Astrocyte of the spinal cord (primary cell): ENCODE measurements at regions not wholly inside any gene's neighbourhood (a gene's known extent, or its start where the extent isn't known, plus 50 kb on each side); places are given as distances from the start of the nearest gene placed in this dataset.

ENCODE experiments used
- DNase-seq: peaks from one replicate; pipeline ENCODE4 v3.0.0; 2011; ENCODE audit warnings: low read depth, low spot score
- H3K4me3 ChIP-seq: 2 replicates; pipeline ENCODE4 v1.5.1; 2011; ENCODE audit warnings: low read depth, mild to moderate bottlenecking, low read length, moderate library complexity
- in situ Hi-C: cut with HindIII; loops from 2 replicates; pipeline ENCODE4 v1.10.0; 2017; ENCODE audit warnings: low sequenced_read_pairs
- TF ChIP-seq, protein P1 (sequence below): IDR thresholded peaks from 2 replicates; pipeline ENCODE4 v1.5.1; 2012; ENCODE audit warnings: low read depth, mild to moderate bottlenecking, low read length, inconsistent platforms

DNA sequence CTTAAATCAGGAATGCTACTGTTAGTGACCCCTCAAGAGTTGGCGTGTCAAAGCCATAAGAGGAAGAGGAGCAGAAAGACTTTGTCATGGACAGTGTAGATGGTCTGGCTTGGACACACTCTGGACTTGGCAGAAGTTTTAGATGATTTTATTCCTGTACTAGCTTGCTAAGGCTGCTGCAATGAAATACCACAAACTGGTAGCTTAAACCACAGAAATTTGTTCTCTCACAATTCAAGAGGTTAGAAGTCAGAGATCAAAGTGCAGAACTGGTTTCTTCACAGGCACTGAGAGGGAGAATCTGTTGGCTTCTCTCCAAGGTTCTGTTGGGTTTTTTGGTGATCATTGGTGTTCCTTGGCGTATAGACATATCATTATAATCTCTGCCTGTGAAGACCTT, 869.8 kb upstream of the B3GALT2 start:
- peak; percentile 13 for DNase-seq
- H3K4me3 ChIP-seq, result no peak overlapping the region
- in situ Hi-C loops, result no loop called here
- TF ChIP-seq, protein P1, sequence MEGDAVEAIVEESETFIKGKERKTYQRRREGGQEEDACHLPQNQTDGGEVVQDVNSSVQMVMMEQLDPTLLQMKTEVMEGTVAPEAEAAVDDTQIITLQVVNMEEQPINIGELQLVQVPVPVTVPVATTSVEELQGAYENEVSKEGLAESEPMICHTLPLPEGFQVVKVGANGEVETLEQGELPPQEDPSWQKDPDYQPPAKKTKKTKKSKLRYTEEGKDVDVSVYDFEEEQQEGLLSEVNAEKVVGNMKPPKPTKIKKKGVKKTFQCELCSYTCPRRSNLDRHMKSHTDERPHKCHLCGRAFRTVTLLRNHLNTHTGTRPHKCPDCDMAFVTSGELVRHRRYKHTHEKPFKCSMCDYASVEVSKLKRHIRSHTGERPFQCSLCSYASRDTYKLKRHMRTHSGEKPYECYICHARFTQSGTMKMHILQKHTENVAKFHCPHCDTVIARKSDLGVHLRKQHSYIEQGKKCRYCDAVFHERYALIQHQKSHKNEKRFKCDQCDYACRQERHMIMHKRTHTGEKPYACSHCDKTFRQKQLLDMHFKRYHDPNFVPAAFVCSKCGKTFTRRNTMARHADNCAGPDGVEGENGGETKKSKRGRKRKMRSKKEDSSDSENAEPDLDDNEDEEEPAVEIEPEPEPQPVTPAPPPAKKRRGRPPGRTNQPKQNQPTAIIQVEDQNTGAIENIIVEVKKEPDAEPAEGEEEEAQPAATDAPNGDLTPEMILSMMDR, result no peak

DNA sequence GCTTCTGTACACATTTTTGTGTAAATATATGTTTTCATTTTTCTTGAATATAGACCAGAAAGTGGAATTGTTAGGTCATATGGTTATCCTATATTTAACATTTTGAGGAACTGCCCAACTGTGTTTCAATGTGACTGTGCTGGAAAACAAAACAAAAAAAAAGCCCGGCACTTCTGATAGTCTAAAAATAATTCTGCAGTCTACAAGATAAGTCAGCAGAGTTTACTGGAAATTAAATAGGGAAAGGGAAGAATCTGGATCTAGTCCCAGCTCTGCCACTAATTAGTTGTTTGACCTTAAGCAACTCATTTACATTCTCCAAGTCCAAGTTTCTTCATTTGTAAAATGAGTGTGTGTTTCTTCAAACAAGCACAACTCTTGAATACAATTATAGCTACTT, 869.1 kb upstream of the B3GALT2 start:
- in situ Hi-C loops, result no loop called here
- no peak overlapping the region for H3K4me3 ChIP-seq
- TF ChIP-seq, protein P1, result no peak
- DNase-seq, result no peak

DNA sequence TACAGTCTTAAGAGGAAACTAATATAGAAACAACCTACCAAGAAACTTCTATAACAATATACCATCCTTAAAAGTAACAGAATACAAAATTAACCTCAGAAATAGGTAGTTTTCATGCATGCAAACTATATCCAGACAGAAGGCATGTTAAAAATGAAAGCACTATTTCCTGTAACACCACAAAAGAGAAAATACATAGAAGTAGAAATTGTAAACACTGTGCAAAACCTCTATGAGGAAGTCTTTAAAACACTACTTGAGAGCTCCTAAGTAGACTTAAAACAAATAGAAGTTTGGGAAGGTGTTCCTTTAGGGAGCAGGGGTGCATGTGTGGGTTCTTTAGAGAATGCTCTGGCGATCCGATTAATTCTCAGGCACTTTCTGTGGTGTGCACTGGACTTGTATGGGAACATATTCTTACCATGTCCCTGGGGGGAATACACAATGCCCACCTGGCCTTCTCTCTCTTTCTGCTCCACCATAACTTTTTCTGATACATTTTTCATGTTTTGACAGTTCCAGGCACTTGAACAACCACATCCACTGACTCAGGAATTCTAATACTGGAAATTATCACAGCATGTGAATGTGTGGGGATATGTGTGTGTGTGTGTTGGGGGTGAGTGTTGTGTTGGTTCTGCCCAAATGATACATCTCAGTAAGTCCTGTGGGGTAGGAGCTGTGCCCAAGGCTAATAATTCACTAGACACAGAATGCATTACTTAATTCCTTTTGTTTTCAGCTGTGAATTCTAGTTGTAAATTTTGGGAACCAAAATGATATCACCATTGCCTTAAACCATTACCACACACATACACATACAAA, 866.3 kb upstream of the B3GALT2 start:
- TF ChIP-seq, protein P1, result no peak
- no peak overlapping the region for H3K4me3 ChIP-seq
- DNase-seq, result no peak
- in situ Hi-C loops, result no loop called here

DNA sequence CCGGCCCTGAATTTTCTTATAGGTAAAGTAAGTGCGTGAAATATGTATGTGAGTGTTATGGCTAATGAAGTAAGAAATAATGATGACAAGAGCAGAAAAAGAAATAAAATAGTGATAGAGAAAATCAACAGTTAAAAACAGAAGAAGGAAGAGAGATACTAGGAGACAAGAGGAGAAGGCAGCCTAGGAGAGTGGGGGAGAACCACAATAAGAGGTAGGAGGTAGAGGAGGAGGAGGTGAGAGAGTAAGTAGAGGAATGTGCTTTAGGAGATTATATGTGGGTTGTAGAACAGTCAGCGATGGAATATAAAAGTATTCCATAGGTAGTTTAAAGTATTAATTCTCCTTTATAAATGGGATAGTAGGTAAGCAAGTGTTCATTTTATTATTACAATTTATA, 861.5 kb upstream of the B3GALT2 start:
- no peak overlapping the region for H3K4me3 ChIP-seq
- TF ChIP-seq, protein P1, result no peak
- no peak for DNase-seq
- in situ Hi-C loops, result no loop called here

DNA sequence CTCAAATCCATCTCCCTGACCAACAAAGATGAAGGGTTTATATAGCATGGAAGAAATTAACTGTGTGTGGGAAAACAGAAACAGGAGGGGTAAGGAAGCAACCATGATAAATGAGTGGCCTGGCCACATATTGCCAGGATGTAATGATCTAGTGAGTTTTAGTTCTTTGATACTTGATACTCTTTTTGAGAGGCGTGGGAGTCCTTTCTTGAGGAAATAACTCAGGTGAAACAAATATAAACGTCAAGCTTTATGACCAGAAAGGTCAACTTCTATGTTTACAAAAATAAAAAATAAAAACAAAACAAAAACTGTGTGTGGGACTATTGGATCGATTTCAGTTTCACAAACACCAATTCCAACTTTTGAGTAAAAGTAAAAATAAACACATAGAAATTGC, 860.8 kb upstream of the B3GALT2 start:
- TF ChIP-seq, protein P1, result no peak
- in situ Hi-C loops, result no loop called here

DNA sequence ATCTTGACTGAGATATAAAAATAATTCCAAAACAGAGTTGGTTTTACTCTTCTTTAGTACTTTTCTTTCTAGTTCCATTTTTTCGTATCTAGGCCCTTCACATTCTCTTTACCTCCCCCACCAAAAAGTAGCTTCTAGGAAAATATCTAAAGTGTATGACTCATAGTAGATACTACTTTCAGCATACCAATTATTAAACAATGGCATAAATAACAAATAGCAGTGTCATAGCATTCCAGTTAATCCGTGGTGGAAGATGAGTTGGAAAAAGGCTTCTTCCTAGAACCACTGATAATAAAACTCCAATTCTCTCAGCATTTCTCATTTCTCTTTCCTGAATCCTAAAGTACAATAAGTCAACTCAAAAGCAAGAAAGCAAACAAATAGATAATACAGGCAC, 859.0 kb upstream of the B3GALT2 start:
- in situ Hi-C loops, result no loop called here
- H3K4me3 ChIP-seq, result no peak overlapping the region
- peak; percentile 22 for DNase-seq
- TF ChIP-seq, protein P1, result no peak

More for the DNA sequence above, 860.8 kb upstream of the B3GALT2 start:
- no peak overlapping the region for H3K4me3 ChIP-seq
- DNase-seq, result no peak
